Panc1 (cell line): ENCODE measurements at regions not wholly inside any gene's neighbourhood (a gene's known extent, or its start where the extent isn't known, plus 50 kb on each side); places are given as distances from the start of the nearest gene placed in this dataset.

ENCODE experiments used
- ATAC-seq: fragments of 200-7000 bp; cut with Tn5 transposase; 2 replicates; pipeline ENCODE4 v1.9.1; 2020; ENCODE audit warnings: mild to moderate bottlenecking, moderate library complexity
- BruUV-seq: library from RNA; stranded (reverse); fragments of 400-500 nt; replicated peaks from 2 replicates; lab custom pipeline; 2021; lab: Mats Ljungman, UMichigan
- CTCF ChIA-PET: fragments of 300-600 bp; sonication (Branson Sonifier 250); formaldehyde crosslinking; loops from one replicate; lab custom pipeline; 2022; ENCODE audit warnings: antibody characterized with exemption; lab: Charles Lee
- POLR2A ChIA-PET: fragments of 300-600 bp; sonication (Branson Sonifier 250); formaldehyde crosslinking; loops from one replicate; lab custom pipeline; 2022; ENCODE audit warnings: antibody characterized with exemption; lab: Charles Lee
- DNase-seq: peaks from one replicate; pipeline ENCODE4 v3.0.0-alpha.2; 2010; ENCODE audit warnings: low read depth, low spot score
- H3K27ac ChIP-seq: 2 replicates; pipeline ENCODE4 v1.5.1; 2011; ENCODE audit warnings: mild to moderate bottlenecking, low read length, inconsistent platforms
- H3K27me3 ChIP-seq: fragments of 200-500 bp; sonication (Bioruptor generic); 2 replicates; pipeline ENCODE4 v1.6.0; 2014; ENCODE audit warnings: low read length, inconsistent platforms; ENCODE audit not compliant: control insufficient read depth, insufficient read depth
- H3K36me3 ChIP-seq: fragments of 200-500 bp; sonication (Bioruptor generic); 2 replicates; pipeline ENCODE4 v1.5.1; 2014; ENCODE audit warnings: inconsistent platforms, mild to moderate bottlenecking, low read length, moderate library complexity; ENCODE audit not compliant: control insufficient read depth, insufficient read depth
- H3K4me1 ChIP-seq: 2 replicates; pipeline ENCODE4 v1.5.1; 2011; ENCODE audit warnings: inconsistent platforms, mild to moderate bottlenecking, low read length, moderate library complexity; ENCODE audit not compliant: control insufficient read depth, insufficient read depth
- H3K4me3 ChIP-seq, 2 experiments: 2 replicates each; pipeline ENCODE4 v1.5.1; 2011 to 2012; ENCODE audit warnings: low read depth in 2 of 2, low read length in 2 of 2, mild to moderate bottlenecking in 2 of 2, inconsistent platforms in 1 of 2, moderate library complexity in 1 of 2
- H3K9me3 ChIP-seq: fragments of 200-500 bp; sonication (Bioruptor generic); 2 replicates; pipeline ENCODE4 v1.5.1; 2014; ENCODE audit warnings: low read depth, mild to moderate bottlenecking, inconsistent platforms, low read length, moderate library complexity; ENCODE audit not compliant: control insufficient read depth, insufficient read depth
- CTCF ChIP-seq: fragments of 450-650 bp; IDR thresholded peaks from 2 replicates; pipeline ENCODE4 v1.5.1; 2017; ENCODE audit warnings: mild to moderate bottlenecking
- POLR2AphosphoS5 ChIP-seq: IDR thresholded peaks from 2 replicates; pipeline ENCODE4 v1.6.1; 2012; ENCODE audit warnings: mild to moderate bottlenecking, low read depth, low read length, moderate library complexity
- REST ChIP-seq, 2 experiments: IDR thresholded peaks; 2 replicates each; pipeline ENCODE4 v1.6.1; 2011 to 2012; ENCODE audit warnings: low read depth in 2 of 2, control low read depth in 1 of 2, low read length in 1 of 2, mild to moderate bottlenecking in 1 of 2, moderate library complexity in 1 of 2; ENCODE audit not compliant: insufficient read depth in 1 of 2
- SIN3A ChIP-seq: IDR thresholded peaks from 2 replicates; pipeline ENCODE4 v1.6.1; 2012; ENCODE audit warnings: low read depth, mild to moderate bottlenecking, low read length, moderate library complexity, borderline replicate concordance; ENCODE audit not compliant: insufficient read depth
- TCF7L2 ChIP-seq: IDR thresholded peaks from 2 replicates; pipeline ENCODE4 v1.6.1; 2011; ENCODE audit warnings: mild to moderate bottlenecking, low read depth, low read length, inconsistent platforms
- in situ Hi-C: cut with HindIII; loops from 2 replicates; pipeline ENCODE4 v1.10.0; 2016; ENCODE audit warnings: low sequenced_read_pairs, low pct_unique_long_range_greater_than_20kb
- intact Hi-C: fragments of 100-400 bp; cut with micrococcal nuclease; formaldehyde crosslinking; loops from one replicate; pipeline ENCODE4 v1.10.0; 2022; ENCODE audit not compliant: unreplicated experiment

DNA sequence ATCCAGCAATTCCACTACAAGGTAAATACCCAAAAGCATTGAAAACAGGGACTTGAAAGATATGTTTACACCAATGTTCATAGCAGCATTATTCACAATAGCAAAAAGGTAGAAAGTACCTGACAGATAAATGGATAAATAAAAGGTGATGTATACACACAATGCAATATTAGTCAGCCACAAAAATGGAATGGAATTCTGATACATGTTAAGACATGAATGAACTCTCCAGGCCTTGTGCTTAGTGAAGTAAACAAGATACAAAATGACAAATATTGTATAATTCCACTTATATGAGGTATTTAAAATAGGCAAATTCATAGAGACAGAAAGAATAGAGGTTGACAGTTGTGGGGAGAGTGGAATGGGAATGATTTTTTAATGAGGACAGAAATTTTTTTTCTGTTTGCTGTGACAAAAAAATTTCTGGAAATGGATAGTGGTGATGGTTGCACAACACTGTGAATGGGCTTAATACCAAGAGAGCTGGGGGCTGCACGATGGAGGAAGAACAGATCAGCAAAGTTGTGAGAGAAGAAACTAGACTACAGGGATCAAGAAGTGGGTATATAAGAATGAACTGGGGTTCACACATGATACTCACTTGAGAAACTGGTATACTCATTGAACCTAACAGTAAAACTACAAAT is 137.2 kb downstream of the MZT1 start:
- Histone ChIP-seq H3K27me3 (no peaks in the 10 kb centered on the region), H3K4me1 (no peaks in the 10 kb centered on the region), H3K36me3 (no peaks in the 10 kb centered on the region), H3K27ac (no peak overlapping the region), H3K4me3 (no peak overlapping the region), H3K9me3 (no peaks in the 10 kb centered on the region)
- POLR2A ChIA-PET: no interaction called here
- CTCF ChIA-PET: no interaction called here
- ATAC-seq (no peak), DNase-seq (no peak)
- no peak for TF ChIP-seq POLR2AphosphoS5
- no peak for TF ChIP-seq TCF7L2
- TF ChIP-seq REST (IDR thresholded peaks at IDR 0.05; ENCODE audit: insufficient read depth in 1 of 2, low read depth in 2 of 2, low read length in 1 of 2): no peak
- TF ChIP-seq SIN3A: no peak
- no peak for TF ChIP-seq CTCF
- no TSS peak for BruUV-seq
- in situ Hi-C loops (no loop called here), intact Hi-C loops (no loop called here)

DNA sequence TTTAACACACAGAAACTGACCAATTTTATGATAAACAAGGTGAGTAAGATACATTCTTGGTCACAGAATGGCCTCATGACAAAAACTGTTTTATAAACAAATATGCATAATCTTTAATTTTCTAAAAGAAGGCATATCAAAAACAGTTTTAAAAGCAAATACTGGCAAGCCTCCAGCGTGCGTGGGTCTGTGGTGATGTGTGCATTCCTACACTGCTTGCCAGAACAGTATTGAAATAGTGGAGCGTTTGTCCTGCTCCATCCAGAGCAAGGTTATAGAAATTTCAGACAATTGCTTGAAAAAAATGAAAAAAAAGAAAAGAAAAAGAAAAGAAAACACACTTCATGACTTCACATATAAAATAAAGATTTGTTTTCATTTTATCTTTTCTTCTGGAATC is 140.9 kb downstream of the MZT1 start:
- BruUV-seq: no TSS peak
- no peaks in the 10 kb centered on the region for H3K9me3 ChIP-seq
- ChIA-PET POLR2A (no interaction called here), CTCF (no interaction called here)
- in situ Hi-C loops: no loop called here
- DNase-seq (no peak), ATAC-seq (no peak)
- no peaks in the 10 kb centered on the region for H3K36me3 ChIP-seq
- H3K4me3 ChIP-seq: no peak overlapping the region
- no peaks in the 10 kb centered on the region for H3K27me3 ChIP-seq
- no peak overlapping the region for H3K27ac ChIP-seq
- intact Hi-C loops: no loop called here
- no peaks in the 10 kb centered on the region for H3K4me1 ChIP-seq
- no peak for TF ChIP-seq TCF7L2

GRCh38 chr13:72585254-72585653 is 142.2 kb downstream of the MZT1 start:
- no TSS peak for BruUV-seq
- Histone ChIP-seq H3K4me1 (no peaks in the 10 kb centered on the region), H3K4me3 (no peak overlapping the region), H3K27ac (no peak overlapping the region), H3K9me3 (no peaks in the 10 kb centered on the region), H3K36me3 (no peaks in the 10 kb centered on the region), H3K27me3 (no peaks in the 10 kb centered on the region)
- ChIA-PET CTCF (no interaction called here), POLR2A (no interaction called here)
- DNase-seq (no peak), ATAC-seq (no peak)
- in situ Hi-C loops: no loop called here
- intact Hi-C loops: no loop called here
- TF ChIP-seq CTCF (no peak), REST (IDR thresholded peaks at IDR 0.05; ENCODE audit: insufficient read depth in 1 of 2, low read depth in 2 of 2, low read length in 1 of 2) (no peak), POLR2AphosphoS5 (no peak), SIN3A (no peak), TCF7L2 (no peak)
